H9 (cell line): ENCODE measurements at regions not wholly inside any gene's neighbourhood (a gene's known extent, or its start where the extent isn't known, plus 50 kb on each side); places are given as distances from the start of the nearest gene placed in this dataset.

ENCODE experiments used
- DNase-seq: peaks from one replicate; pipeline ENCODE4 v3.0.0-alpha.2; 2017
- H2AFZ ChIP-seq: one replicate; pipeline ENCODE4 v1.6.1; 2013; ENCODE audit warnings: mild to moderate bottlenecking, low read length, control low read depth, moderate library complexity
- H2AK5ac ChIP-seq: 2 replicates; pipeline ENCODE4 v1.6.1; 2013; ENCODE audit warnings: low read length, control low read depth, mixed read lengths; ENCODE audit not compliant: insufficient read length
- H2BK120ac ChIP-seq: one replicate; pipeline ENCODE4 v1.6.1; 2013; ENCODE audit warnings: low read depth, mild to moderate bottlenecking, low read length, control low read depth, inconsistent platforms; ENCODE audit not compliant: poor library complexity, severe bottlenecking
- H2BK12ac ChIP-seq: 2 replicates; pipeline ENCODE4 v1.6.1; 2013; ENCODE audit warnings: low read length, control low read depth, mixed read lengths, low read depth; ENCODE audit not compliant: insufficient read length
- H2BK15ac ChIP-seq: 2 replicates; pipeline ENCODE4 v1.6.1; 2013; ENCODE audit warnings: low read depth, low read length, control low read depth
- H2BK20ac ChIP-seq: one replicate; pipeline ENCODE4 v1.6.1; 2013; ENCODE audit warnings: low read depth, mild to moderate bottlenecking, low read length, control low read depth, inconsistent platforms; ENCODE audit not compliant: poor library complexity, severe bottlenecking
- H2BK5ac ChIP-seq: 2 replicates; pipeline ENCODE4 v1.6.1; 2013; ENCODE audit warnings: low read length, control low read depth, mixed read lengths; ENCODE audit not compliant: insufficient read length
- H3K14ac ChIP-seq: 2 replicates; pipeline ENCODE4 v1.6.1; 2013; ENCODE audit warnings: low read length, control low read depth; ENCODE audit not compliant: insufficient read depth
- H3K18ac ChIP-seq: 2 replicates; pipeline ENCODE4 v1.6.1; 2013; ENCODE audit warnings: low read depth, mild to moderate bottlenecking, mixed read lengths, low read length, control low read depth; ENCODE audit not compliant: insufficient read length
- H3K23ac ChIP-seq: 2 replicates; pipeline ENCODE4 v1.6.1; 2013; ENCODE audit warnings: low read length, control low read depth, mixed read lengths, low read depth; ENCODE audit not compliant: insufficient read length
- H3K23me2 ChIP-seq: 2 replicates; pipeline ENCODE4 v1.6.1; 2013; ENCODE audit warnings: low read depth, mild to moderate bottlenecking, mixed read lengths, low read length, control low read depth; ENCODE audit not compliant: insufficient read length, poor library complexity, severe bottlenecking
- H3K27ac ChIP-seq: 2 replicates; pipeline ENCODE4 v1.5.1; 2013; ENCODE audit warnings: low read length, control low read depth, mixed read lengths, low read depth; ENCODE audit not compliant: insufficient read length
- H3K27me3 ChIP-seq: 2 replicates; pipeline ENCODE4 v1.6.1; 2013; ENCODE audit warnings: low read length, control low read depth, inconsistent platforms; ENCODE audit not compliant: insufficient read depth
- H3K4ac ChIP-seq: 2 replicates; pipeline ENCODE4 v1.6.1; 2013; ENCODE audit warnings: low read depth, mild to moderate bottlenecking, control low read depth, inconsistent platforms, low read length, moderate library complexity
- H3K4me1 ChIP-seq: 2 replicates; pipeline ENCODE4 v1.6.1; 2013; ENCODE audit warnings: low read length, control low read depth, inconsistent platforms; ENCODE audit not compliant: insufficient read depth
- H3K4me2 ChIP-seq: 2 replicates; pipeline ENCODE4 v1.6.1; 2013; ENCODE audit warnings: low read length, control low read depth, mixed read lengths; ENCODE audit not compliant: insufficient read length, insufficient read depth
- H3K56ac ChIP-seq: 2 replicates; pipeline ENCODE4 v1.6.1; 2013; ENCODE audit warnings: low read depth, mild to moderate bottlenecking, mixed read lengths, low read length, control low read depth; ENCODE audit not compliant: insufficient read length
- H3K79me1 ChIP-seq: 2 replicates; pipeline ENCODE4 v1.6.1; 2013; ENCODE audit warnings: low read depth, mild to moderate bottlenecking, moderate library complexity, low read length, control low read depth, inconsistent platforms; ENCODE audit not compliant: insufficient read depth, poor library complexity, severe bottlenecking
- H3K79me2 ChIP-seq: 2 replicates; pipeline ENCODE4 v1.6.1; 2013; ENCODE audit warnings: low read length, control low read depth, inconsistent platforms; ENCODE audit not compliant: insufficient read depth
- H3K9ac ChIP-seq: 2 replicates; pipeline ENCODE4 v1.6.1; 2013; ENCODE audit warnings: low read length, control low read depth, mixed read lengths; ENCODE audit not compliant: insufficient read length; ENCODE audit errors: extremely low read depth
- H3K9me3 ChIP-seq: one replicate; pipeline ENCODE4 v1.6.1; 2013; ENCODE audit warnings: low read depth, low read length, inconsistent platforms; ENCODE audit not compliant: control insufficient read depth
- H3T11ph ChIP-seq: one replicate; pipeline ENCODE4 v1.6.1; 2013; ENCODE audit warnings: mild to moderate bottlenecking, low read length, control low read depth, inconsistent platforms
- H4K20me1 ChIP-seq: one replicate; pipeline ENCODE4 v1.6.1; 2013; ENCODE audit not compliant: control insufficient read depth, insufficient read length, insufficient read depth
- H4K5ac ChIP-seq: 2 replicates; pipeline ENCODE4 v1.6.1; 2013; ENCODE audit warnings: low read depth, mild to moderate bottlenecking, mixed read lengths, low read length, control low read depth; ENCODE audit not compliant: insufficient read length
- H4K8ac ChIP-seq: replicated peaks from 2 replicates; pipeline ENCODE4 v1.6.1; 2013; ENCODE audit warnings: low read length, control low read depth, mixed read lengths, low read depth; ENCODE audit not compliant: insufficient read length
- H4K91ac ChIP-seq: 2 replicates; pipeline ENCODE4 v1.6.1; 2013; ENCODE audit warnings: low read depth, mild to moderate bottlenecking, moderate library complexity, mixed read lengths, low read length, control low read depth; ENCODE audit not compliant: insufficient read length
- H3K27ac Mint-ChIP-seq, 3 experiments: 2 replicates in 2 of 3; 3 replicates in 1 of 3; pipeline ENCODE4 v1.8.0; 2020 to 2021; ENCODE audit warnings: mixed read lengths in 3 of 3, mild to moderate bottlenecking in 1 of 3, moderate library complexity in 1 of 3
- H3K27me3 Mint-ChIP-seq: 2 replicates; pipeline ENCODE4 v1.8.0; 2021; ENCODE audit warnings: low read depth, mild to moderate bottlenecking, moderate library complexity, mixed read lengths
- H3K36me3 Mint-ChIP-seq, 3 experiments: 2 replicates in 2 of 3; 3 replicates in 1 of 3; pipeline ENCODE4 v1.8.0; 2020 to 2021; ENCODE audit warnings: low read depth in 3 of 3, mixed read lengths in 3 of 3; ENCODE audit not compliant: insufficient read depth in 1 of 3
- H3K4me1 Mint-ChIP-seq, 2 experiments: 2 replicates each; pipeline ENCODE4 v1.8.0; 2020; ENCODE audit warnings: mixed read lengths in 2 of 2
- H3K4me3 Mint-ChIP-seq, 2 experiments: 2 replicates in 1 of 2; 3 replicates in 1 of 2; pipeline ENCODE4 v1.8.0; 2020 to 2021; ENCODE audit warnings: mild to moderate bottlenecking in 2 of 2, mixed read lengths in 2 of 2, moderate library complexity in 1 of 2
- H3K9me3 Mint-ChIP-seq, 2 experiments: 2 replicates in 1 of 2; 3 replicates in 1 of 2; pipeline ENCODE4 v1.8.0; 2020; ENCODE audit warnings: mild to moderate bottlenecking in 2 of 2, mixed read lengths in 2 of 2, moderate library complexity in 1 of 2
- CTCF ChIP-seq: fragments of 200-600 bp; sonication (generic); conservative IDR thresholded peaks from 3 replicates; pipeline ENCODE4 v1.8.0; 2021; ENCODE audit warnings: antibody characterized with exemption, mild to moderate bottlenecking
- WGBS: extraction: QIAGEN DNeasy Blood & Tissue Kit; methylation state at CpG from one replicate; pipeline ENCODE4 v1.1.7; 2013; ENCODE audit warnings: missing lambda C conversion rate, low lambda C conversion rate, mixed read lengths; ENCODE audit not compliant: insufficient read length; ENCODE audit errors: extremely low coverage; 5-methylcytosine and 5-hydroxymethylcytosine counted together

GRCh38 chr5:17379100-17379951 is 118.7 kb upstream of the TAF11L2 start:
- no peak for TF ChIP-seq CTCF
- no peak overlapping the region for H3K4me3 Mint-ChIP-seq
- Histone ChIP-seq H3K9me3 (no peaks in the 10 kb centered on the region), H2BK15ac (no peak overlapping the region), H2AK5ac (no peak overlapping the region), H3K79me2 (no peaks in the 10 kb centered on the region), H3K9ac (no peak overlapping the region), H4K5ac (no peak overlapping the region), H3K79me1 (no peaks in the 10 kb centered on the region), H3K27ac (no peak overlapping the region), H4K8ac (no peak overlapping the region), H3K23me2 (no peaks in the 10 kb centered on the region), H2BK20ac (no peak overlapping the region), H3K14ac (no peak overlapping the region), H2AFZ (no peak overlapping the region), H2BK120ac (no peak overlapping the region), H3K18ac (no peak overlapping the region), H3K4me2 (no peak overlapping the region), H2BK5ac (no peak overlapping the region), H3K27me3 (no peaks in the 10 kb centered on the region), H4K91ac (no peak overlapping the region), H2BK12ac (no peak overlapping the region), H3T11ph (no peak overlapping the region), H4K20me1 (no peaks in the 10 kb centered on the region), H3K4ac (no peak overlapping the region), H3K4me1 (peaks cover 5% of the 10 kb centered on the region; the same call in 1 of the 2 replicates), H3K23ac (no peak overlapping the region), H3K56ac (no peak overlapping the region)
- no peaks in the 10 kb centered on the region; a peak in 1 of 7 replicates for H3K36me3 Mint-ChIP-seq
- no peak for DNase-seq
- peaks cover 0 to 3% of the 10 kb centered on the region in 2 experiments; a peak in 1 of 5 replicates for H3K9me3 Mint-ChIP-seq
- peaks cover 28 to 31% of the 10 kb centered on the region in 2 experiments for H3K4me1 Mint-ChIP-seq
- WGBS = no CpG with 5 or more reads among the region's 7 CpGs
- H3K27me3 Mint-ChIP-seq = peaks cover 7% of the 10 kb centered on the region; the same call in 1 of the 2 replicates
- no peak overlapping the region for H3K27ac Mint-ChIP-seq
